GM19239 (cell line): ENCODE measurements at regions not wholly inside any gene's neighbourhood (a gene's known extent, or its start where the extent isn't known, plus 50 kb on each side); places are given as distances from the start of the nearest gene placed in this dataset.

Source experiments
- DNase-seq: peaks from one replicate; pipeline ENCODE4 v3.0.0; 2011; ENCODE audit warnings: low spot score; ENCODE audit not compliant: insufficient read length
- FAIRE-seq: peaks from 2 replicates; lab custom pipeline; 2011; peaks lifted over from hg19 to GRCh38; lab: Jason Lieb, UNC

- FAIRE-seq = no peak
- DNase-seq = no peak
These were observed 148.5 kb downstream of the INHBB start for GRCh38 chr2:120494446-120494845.

- no peak for FAIRE-seq
- no peak for DNase-seq
These were observed 149.7 kb downstream of the INHBB start for GRCh38 chr2:120495586-120495985.

DNA sequence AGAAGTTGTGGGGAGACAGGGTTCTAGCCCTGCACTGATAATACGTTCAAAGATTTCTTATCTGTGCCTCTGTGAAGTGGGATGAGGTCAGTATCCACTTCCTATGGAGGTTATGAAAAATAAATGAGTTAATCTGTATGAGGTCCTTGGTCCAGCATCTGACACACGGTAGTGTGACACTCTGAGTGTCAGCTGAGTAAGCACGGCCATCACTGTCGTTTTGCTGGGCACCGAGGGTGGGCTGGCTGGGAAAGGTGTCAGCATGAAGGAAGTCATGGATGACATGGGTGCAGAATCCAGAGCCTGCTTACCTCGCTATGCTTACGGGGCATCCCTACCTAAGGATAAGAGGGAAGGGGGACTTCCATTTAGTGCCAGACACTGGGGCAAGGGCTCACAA, 150.3 kb downstream of the INHBB start:
- FAIRE-seq = no peak
- no peak for DNase-seq

GRCh38 chr2:120496759-120497158, 150.8 kb downstream of the INHBB start:
- DNase-seq = no peak
- FAIRE-seq = no peak

DNA sequence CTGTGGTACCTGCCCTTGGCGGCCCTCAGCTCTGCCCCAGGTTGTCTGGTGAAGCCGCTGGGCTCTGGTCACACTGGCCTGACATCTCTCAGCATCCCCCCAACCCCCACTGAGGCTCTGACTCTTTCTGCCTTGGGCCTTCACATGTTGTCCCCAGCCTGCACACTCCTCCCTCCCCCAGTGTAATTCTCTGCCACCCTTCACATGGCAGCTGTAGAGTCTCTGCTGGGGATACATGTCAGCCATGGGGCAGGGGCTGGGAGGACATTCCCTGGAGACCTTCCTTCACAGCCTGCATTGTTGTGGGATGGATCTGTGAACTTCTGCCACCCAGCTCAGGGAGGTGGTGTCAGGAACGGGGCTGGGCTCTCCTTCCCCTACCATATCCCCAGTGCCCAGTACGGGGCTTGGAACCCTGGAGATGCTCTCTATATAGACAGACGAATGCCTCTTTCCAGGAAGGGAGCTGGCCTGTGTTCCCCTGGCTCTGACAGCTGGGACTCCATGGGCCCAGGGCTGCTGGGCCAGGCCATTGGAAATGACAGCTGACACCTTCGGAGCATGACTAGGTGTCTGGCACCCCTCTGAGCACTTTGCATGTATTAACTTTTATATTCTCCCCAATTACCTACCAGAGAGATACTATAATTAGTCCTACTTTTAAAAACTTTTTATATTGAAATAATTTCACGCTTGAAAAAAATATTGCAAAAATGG, 151.5 kb downstream of the INHBB start:
- DNase-seq (no peak), FAIRE-seq (no peak)

- DNase-seq = no peak
These were observed 152.2 kb downstream of the INHBB start for GRCh38 chr2:120498121-120498520.

GRCh38 chr2:120498576-120499394, 152.8 kb downstream of the INHBB start:
- DNase-seq (no peak), FAIRE-seq (no peak)

More at GRCh38 chr2:120498121-120498520, 152.2 kb downstream of the INHBB start:
- FAIRE-seq = no peak

DNA sequence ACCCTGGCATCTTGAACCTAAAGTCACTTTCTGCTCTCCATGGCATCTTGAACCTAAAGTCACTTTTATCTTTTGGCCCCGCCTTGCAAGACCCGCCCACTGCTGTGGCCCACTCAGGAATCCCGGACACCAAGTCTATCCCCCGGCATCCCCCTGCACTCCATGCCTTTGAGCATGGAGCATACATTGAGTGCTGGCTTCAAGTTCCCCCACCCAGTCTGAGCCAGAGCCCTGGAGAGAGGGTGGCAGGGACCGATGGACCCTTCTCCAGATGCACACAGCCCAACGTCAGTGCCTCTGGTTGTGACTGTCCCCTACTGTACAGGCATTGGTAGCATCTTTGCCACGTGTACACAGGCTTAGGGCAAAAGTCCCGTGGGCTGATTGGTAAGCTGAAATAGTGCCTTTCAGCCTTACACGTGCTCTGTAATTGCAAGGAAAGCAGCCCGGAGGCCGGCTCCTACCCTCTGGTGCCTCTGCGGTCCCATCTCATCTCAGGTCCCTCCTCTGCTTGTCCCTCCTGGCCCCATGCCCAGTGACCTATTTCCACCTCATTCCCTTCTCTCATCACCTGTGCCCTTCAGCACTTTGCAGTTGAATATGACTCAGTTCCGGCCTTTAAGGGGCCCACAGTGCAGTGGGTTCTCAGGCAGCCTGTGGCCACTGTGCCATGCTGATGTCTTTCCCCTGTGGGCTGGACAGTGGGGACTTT, 154.0 kb downstream of the INHBB start:
- no peak for FAIRE-seq

GRCh38 chr2:120501591-120501990, 155.7 kb downstream of the INHBB start:
- FAIRE-seq = no peak

More for the DNA sequence above, 154.0 kb downstream of the INHBB start:
- no peak for DNase-seq

GRCh38 chr2:120502357-120502756, 156.4 kb downstream of the INHBB start:
- DNase-seq (no peak), FAIRE-seq (no peak)

More at GRCh38 chr2:120501591-120501990, 155.7 kb downstream of the INHBB start:
- DNase-seq = no peak

DNA sequence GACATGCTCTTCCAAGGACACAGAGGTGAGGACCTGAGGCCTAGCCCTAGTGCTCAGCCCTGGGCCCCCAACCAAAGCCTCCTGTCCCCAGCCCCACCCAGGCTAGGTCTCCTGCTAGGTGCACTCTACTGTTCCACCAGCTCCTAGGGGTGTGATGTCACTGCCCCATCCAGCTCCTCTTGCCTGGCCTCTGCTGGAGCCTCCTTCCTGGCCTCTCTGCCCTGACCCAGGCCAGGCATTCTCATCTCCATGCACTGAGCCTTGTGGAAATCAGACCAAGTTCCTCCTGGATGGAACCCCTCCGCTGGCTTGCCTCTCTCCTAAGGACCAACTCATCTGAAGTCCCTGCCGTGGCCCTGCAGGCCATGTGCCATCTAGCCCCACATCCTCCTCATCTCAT, 156.8 kb downstream of the INHBB start:
- no peak for FAIRE-seq
- DNase-seq = no peak

GRCh38 chr2:120503206-120503792, 157.4 kb downstream of the INHBB start:
- DNase-seq (no peak), FAIRE-seq (no peak)

DNA sequence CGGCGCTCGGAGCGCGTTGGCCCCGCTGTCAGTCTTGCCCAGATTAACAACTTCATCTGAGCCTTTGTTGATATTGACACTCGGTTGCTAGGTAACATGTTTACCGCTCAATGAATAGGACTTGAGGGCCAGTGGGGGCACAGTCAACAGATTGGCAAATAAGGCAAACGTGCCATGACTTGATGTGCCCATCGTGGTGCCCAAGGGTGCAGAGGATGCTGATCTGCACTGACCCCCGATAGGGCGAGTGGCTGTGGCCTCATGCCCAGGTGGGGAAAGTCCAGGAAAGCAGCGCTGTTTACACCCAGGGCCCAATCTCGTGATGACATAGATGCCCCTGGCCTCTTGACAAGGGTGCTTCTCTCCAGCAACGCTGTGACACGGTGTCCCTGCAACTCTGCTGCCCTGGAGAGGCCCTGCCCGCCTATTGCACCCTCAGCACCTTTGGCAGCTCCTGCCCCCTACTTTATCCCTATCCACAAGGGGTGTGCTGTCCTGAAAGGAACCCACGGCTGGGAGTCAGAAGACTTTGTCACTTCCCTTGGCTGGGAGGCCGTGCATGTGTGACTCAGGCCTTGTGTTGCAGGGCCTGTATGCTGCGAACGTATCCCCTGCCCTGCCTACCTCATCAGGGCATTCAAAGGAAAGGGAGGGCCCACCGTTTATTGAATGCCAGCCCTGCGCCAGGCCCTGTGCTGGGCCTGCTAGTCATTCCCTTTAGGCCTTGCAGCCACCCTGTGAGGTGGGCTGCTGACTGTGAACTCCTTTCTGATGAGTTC, 158.0 kb downstream of the INHBB start:
- no peak for DNase-seq
- FAIRE-seq = no peak

GRCh38 chr2:120504936-120505705, 159.2 kb downstream of the INHBB start:
- DNase-seq (no peak), FAIRE-seq (no peak)

DNA sequence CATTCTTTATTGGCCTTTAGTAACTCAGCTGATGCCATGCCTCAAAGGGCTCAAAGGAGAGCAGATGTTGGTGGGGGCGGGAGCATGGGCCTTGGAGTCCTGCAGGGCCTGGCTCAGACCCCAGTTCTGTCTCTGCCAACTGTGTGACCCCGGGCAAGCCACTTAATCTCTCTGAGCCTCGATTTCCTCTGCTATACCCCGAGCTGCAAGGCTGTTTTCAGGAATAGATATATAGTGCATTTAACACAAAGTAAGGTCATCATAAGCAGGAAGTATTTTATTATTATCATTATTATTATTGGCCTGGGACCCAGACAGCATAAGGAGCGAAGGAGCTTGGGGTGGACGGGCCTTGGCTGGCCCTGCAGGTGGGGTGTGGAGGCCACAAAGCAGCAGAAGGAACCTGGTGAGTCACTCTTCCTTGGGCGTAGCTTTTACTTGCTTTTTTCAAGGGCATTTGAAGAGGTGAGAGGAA, 162.7 kb downstream of the INHBB start:
- no peak for FAIRE-seq

GRCh38 chr2:120509213-120509815, 163.4 kb downstream of the INHBB start:
- no peak for DNase-seq
- no peak for FAIRE-seq

More for the DNA sequence above, 162.7 kb downstream of the INHBB start:
- DNase-seq = no peak

DNA sequence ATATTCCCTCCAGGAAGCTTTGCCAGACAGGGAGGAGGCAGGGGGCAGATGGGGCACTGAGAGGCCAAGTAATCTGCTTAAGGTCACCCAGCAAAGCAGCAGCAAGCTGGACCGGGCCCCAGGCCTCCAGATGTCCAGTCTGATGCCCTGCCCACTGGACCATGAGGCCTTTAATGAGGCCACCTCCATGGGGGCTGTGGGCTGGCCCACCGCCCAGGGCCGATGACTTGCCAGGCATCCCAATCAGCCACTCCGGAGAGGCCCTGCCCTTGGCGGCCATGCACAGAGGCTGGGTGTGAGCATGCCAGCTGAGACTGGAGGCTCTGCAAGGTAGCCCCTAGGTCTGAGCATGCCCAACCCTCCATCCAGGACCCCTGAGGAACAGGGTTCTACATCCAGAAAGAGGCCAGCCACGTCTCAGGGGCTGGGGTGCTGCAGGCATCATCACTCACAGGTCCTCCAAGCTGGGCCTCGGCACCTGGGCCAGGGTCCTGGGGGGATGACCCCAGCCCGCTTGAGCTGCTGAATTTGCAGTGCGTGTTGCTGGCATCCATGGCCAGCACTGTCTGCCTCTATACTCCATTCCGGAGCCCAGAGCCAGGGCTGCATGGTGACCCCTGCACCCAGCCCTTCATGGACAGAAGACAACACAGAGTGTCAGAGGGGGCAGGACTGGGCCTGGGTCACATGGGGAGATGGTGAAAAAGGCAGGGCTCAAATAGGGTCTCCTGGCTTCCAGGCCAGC, 164.2 kb downstream of the INHBB start:
- FAIRE-seq (no peak), DNase-seq (no peak)
